ENCODE measurements at regions not wholly inside any gene's neighbourhood (a gene's known extent, or its start where the extent isn't known, plus 50 kb on each side); places are given as distances from the start of the nearest gene placed in this dataset.

DNA sequence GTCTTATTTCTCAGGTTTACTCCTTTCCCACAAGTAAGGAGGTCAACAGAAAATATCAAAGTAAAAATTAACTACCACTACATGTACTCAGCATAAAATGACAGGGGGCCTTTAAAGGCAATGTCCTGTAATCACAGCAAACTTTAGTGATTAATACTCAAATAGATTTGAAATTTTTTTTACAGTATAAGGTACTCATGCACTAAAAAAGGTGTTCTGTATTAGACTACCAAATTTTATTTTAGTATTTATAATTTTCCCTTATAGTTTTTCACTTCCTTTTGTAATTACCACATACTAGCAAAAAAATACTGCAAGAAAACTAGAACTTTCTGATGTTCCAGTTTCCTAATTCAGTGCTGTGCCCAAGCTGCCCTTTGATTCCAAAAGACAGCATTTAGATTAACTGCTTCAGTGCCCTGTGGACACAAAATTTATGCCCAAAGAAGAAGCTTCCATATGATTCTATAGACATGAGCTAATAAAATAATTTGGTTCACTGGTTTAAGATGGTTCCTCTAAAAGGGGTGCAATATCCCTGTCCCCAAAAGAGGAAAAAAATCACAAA lies 70.6 kb downstream of the KLF12 start:
- H3K9me2 ChIP-seq (ENCODE audit: low read depth, low read length): no peaks in the 10 kb centered on the region
- H3K9me3 ChIP-seq (ENCODE audit: low read length): peaks cover 2% of the 10 kb centered on the region; the same call in 1 of the 2 replicates
- H4K20me1 ChIP-seq (ENCODE audit: insufficient read depth, low read length): no peaks in the 10 kb centered on the region
- peaks cover 8% of the 10 kb centered on the region; the same call in 1 of the 2 replicates for H3K36me3 ChIP-seq (ENCODE audit: insufficient read depth, low read length)
- H2AFZ ChIP-seq (ENCODE audit: low read length): no peak overlapping the region
- TF ChIP-seq, protein P1, sequence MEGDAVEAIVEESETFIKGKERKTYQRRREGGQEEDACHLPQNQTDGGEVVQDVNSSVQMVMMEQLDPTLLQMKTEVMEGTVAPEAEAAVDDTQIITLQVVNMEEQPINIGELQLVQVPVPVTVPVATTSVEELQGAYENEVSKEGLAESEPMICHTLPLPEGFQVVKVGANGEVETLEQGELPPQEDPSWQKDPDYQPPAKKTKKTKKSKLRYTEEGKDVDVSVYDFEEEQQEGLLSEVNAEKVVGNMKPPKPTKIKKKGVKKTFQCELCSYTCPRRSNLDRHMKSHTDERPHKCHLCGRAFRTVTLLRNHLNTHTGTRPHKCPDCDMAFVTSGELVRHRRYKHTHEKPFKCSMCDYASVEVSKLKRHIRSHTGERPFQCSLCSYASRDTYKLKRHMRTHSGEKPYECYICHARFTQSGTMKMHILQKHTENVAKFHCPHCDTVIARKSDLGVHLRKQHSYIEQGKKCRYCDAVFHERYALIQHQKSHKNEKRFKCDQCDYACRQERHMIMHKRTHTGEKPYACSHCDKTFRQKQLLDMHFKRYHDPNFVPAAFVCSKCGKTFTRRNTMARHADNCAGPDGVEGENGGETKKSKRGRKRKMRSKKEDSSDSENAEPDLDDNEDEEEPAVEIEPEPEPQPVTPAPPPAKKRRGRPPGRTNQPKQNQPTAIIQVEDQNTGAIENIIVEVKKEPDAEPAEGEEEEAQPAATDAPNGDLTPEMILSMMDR (IDR thresholded peaks at IDR 0.05; ENCODE audit: low read length): no peak
- no peak for TF ChIP-seq EZH2 (IDR thresholded peaks at IDR 0.05; ENCODE audit: borderline replicate concordance, low read length)
- no peaks in the 10 kb centered on the region for H3K27me3 ChIP-seq (ENCODE audit: insufficient read depth, low read length)
- peaks cover 4% of the 10 kb centered on the region; the same call in 1 of the 2 replicates for H3F3A ChIP-seq (ENCODE audit: insufficient read depth, low read length)
- H3K27ac ChIP-seq (ENCODE audit: low read depth, low read length, poor library complexity, severe bottlenecking): peak overlapping the region; percentile 82
- H3K9ac ChIP-seq (ENCODE audit: low read length): peak overlapping the region; percentile 42
- H3K4me3 ChIP-seq (ENCODE audit: low read depth, low read length, poor library complexity, severe bottlenecking): peak overlapping the region; percentile 43
- peaks cover 8% of the 10 kb centered on the region for H3K79me2 ChIP-seq (ENCODE audit: insufficient read depth, low read length)
- peaks cover 53% of the 10 kb centered on the region for H3K4me1 ChIP-seq (ENCODE audit: insufficient read depth, low read length, severe bottlenecking)
- H3K4me2 ChIP-seq (ENCODE audit: low read length): peak overlapping the region; percentile 57

- H3K36me3 ChIP-seq (ENCODE audit: insufficient read depth, low read length): peaks cover 8% of the 10 kb centered on the region; the same call in 1 of the 2 replicates
- peak overlapping the region; percentile 57 for H3K4me2 ChIP-seq (ENCODE audit: low read length)
- TF ChIP-seq EZH2 (IDR thresholded peaks at IDR 0.05; ENCODE audit: borderline replicate concordance, low read length): no peak
- TF ChIP-seq, protein P1 (IDR thresholded peaks at IDR 0.05; ENCODE audit: low read length): no peak
- peak overlapping the region; percentile 42 for H3K9ac ChIP-seq (ENCODE audit: low read length)
- no peak overlapping the region for H2AFZ ChIP-seq (ENCODE audit: low read length)
- H3K9me3 ChIP-seq (ENCODE audit: low read length): peaks cover 2% of the 10 kb centered on the region; the same call in 1 of the 2 replicates
- peak overlapping the region; percentile 82 for H3K27ac ChIP-seq (ENCODE audit: low read depth, low read length, poor library complexity, severe bottlenecking)
- peaks cover 4% of the 10 kb centered on the region; the same call in 1 of the 2 replicates for H3F3A ChIP-seq (ENCODE audit: insufficient read depth, low read length)
- no peaks in the 10 kb centered on the region for H3K27me3 ChIP-seq (ENCODE audit: insufficient read depth, low read length)
- peak overlapping the region; percentile 43 for H3K4me3 ChIP-seq (ENCODE audit: low read depth, low read length, poor library complexity, severe bottlenecking)
- H4K20me1 ChIP-seq (ENCODE audit: insufficient read depth, low read length): no peaks in the 10 kb centered on the region
- H3K79me2 ChIP-seq (ENCODE audit: insufficient read depth, low read length): peaks cover 8% of the 10 kb centered on the region
- no peaks in the 10 kb centered on the region for H3K9me2 ChIP-seq (ENCODE audit: low read depth, low read length)
- peaks cover 52% of the 10 kb centered on the region for H3K4me1 ChIP-seq (ENCODE audit: insufficient read depth, low read length, severe bottlenecking)
Observed at GRCh38 chr13:74062933-74063332, 71.3 kb downstream of the KLF12 start.

- H3K4me3 ChIP-seq (ENCODE audit: low read depth, low read length, poor library complexity, severe bottlenecking): peak overlapping the region; percentile 43
- TF ChIP-seq, protein P1 (IDR thresholded peaks at IDR 0.05; ENCODE audit: low read length): no peak
- TF ChIP-seq EZH2 (IDR thresholded peaks at IDR 0.05; ENCODE audit: borderline replicate concordance, low read length): no peak
- peaks cover 2% of the 10 kb centered on the region; the same call in 1 of the 2 replicates for H3K9me3 ChIP-seq (ENCODE audit: low read length)
- H3K9me2 ChIP-seq (ENCODE audit: low read depth, low read length): no peaks in the 10 kb centered on the region
- peaks cover 4% of the 10 kb centered on the region; the same call in 1 of the 2 replicates for H3F3A ChIP-seq (ENCODE audit: insufficient read depth, low read length)
- no peak overlapping the region for H2AFZ ChIP-seq (ENCODE audit: low read length)
- H3K9ac ChIP-seq (ENCODE audit: low read length): peak overlapping the region; percentile 32
- H3K4me1 ChIP-seq (ENCODE audit: insufficient read depth, low read length, severe bottlenecking): peaks cover 55% of the 10 kb centered on the region
- H3K79me2 ChIP-seq (ENCODE audit: insufficient read depth, low read length): peaks cover 8% of the 10 kb centered on the region
- H3K36me3 ChIP-seq (ENCODE audit: insufficient read depth, low read length): peaks cover 8% of the 10 kb centered on the region; the same call in 1 of the 2 replicates
- no peaks in the 10 kb centered on the region for H4K20me1 ChIP-seq (ENCODE audit: insufficient read depth, low read length)
- no peaks in the 10 kb centered on the region for H3K27me3 ChIP-seq (ENCODE audit: insufficient read depth, low read length)
- H3K27ac ChIP-seq (ENCODE audit: low read depth, low read length, poor library complexity, severe bottlenecking): peak overlapping the region; percentile 82
- peak overlapping the region; percentile 57 for H3K4me2 ChIP-seq (ENCODE audit: low read length)
Observed at GRCh38 chr13:74061926-74062595, 72.1 kb downstream of the KLF12 start.
